C1 segment of cervical spinal cord (tissue), 14 donors: ENCODE measurements at regions not wholly inside any gene's neighbourhood (a gene's known extent, or its start where the extent isn't known, plus 50 kb on each side); places are given as distances from the start of the nearest gene placed in this dataset.
"Not testable (repeated sequence)": the region's sequence is repeated elsewhere in the genome, so short reads cannot be mapped to it uniquely, and the experiment has no call there.

Source experiments
- DNase-seq, 14 donors: peaks; one replicate each; lab custom pipeline; 2025; lab: John Stamatoyannopoulos, UW

DNA sequence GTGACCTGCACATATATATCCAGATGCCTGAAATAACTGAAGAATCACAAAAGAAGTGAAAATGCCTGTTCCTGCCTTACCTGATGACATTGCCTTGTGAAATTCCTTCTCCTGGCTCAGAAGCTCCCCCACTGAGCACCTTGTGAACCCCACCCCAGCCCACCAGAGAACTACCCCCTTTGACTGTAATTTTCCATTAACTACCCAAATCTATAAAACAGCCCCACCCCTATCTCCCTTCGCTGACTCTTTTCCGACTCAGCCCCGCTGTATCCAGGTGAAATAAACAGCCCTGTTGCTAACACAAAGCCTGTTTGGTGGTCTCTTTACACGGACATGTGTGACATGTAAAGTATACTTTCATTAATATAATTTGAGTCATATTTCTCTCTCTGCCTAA, 320.3 kb upstream of the TECRL start:
- DNase-seq = no peak

DNA sequence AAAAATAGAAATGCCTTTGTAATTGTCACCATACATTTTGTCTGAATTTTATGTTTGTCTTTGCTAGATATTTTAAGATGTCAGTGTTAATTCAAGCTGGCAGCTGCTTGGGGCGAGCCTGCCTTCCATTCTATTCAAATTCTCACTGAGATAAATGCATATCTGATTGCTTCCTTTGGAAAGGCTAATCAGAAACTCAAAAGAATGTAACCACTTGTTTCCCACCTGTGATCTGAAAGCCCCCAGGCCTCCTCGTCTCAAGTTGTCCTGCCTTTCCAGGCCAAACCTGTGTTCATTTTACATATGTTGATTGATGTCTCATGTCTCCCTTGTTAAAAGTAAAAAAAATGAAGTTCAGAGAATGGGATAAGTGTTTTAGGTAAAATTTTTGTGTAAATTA, 318.7 kb upstream of the TECRL start:
- no peak for DNase-seq

DNA sequence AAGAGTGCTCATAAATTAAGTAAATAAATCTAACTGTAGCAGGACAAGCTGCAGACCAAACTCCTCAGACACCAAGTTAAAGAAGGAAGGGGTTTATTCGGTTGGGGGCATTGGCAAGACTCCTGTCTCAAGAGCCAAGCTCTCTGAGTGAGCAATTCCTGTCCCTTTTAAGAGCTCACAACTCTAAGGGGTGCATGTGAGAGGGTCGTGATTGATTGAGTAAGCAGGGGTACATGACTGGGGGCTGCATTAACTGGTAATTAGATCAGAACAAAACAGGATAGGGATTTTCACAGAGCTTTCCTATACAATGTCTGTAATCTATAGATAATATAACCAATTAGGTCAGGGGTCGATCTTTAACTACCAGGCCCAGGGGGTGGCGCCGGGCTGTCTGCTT, 318.1 kb upstream of the TECRL start:
- not testable (repeated sequence) for DNase-seq

DNA sequence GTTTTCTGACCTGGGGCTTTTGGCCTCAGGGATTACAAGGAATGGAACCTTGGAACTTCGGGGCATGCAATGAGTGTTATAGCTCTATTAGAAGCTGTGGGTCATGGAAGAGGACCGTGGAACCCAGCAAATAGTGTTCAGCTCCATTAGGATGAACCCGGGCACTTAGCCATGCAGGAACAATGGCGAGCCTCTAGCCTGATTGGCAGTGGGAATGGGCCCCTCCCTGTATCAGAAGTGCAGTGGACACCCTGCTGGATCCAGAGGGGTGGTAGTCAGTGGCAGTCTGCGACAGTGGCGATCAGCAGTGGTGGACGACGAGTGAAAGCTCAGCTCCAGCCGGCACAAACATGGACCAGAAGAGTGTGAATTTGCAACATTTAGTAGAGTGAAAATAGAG, 315.4 kb upstream of the TECRL start:
- no peak for DNase-seq

DNA sequence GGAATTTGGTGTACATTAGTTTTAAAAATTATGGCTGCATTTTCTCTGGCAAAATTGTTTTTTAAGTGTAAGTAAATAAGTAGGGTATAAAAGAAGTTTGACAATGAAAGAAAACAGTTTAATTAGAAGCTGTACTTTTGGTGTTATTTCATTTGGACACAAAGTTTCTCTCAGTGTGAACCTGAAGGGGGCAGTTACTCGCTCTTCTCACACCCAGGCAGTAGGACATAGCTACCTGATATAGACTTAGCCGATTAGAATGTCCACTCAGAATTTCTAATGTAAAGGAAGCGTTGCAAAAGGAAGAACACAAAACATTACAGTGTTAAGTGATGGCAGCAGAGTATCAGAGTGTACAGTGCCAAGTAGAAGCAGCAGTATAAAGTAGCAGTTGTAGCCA, 311.9 kb upstream of the TECRL start:
- DNase-seq = no peak

DNA sequence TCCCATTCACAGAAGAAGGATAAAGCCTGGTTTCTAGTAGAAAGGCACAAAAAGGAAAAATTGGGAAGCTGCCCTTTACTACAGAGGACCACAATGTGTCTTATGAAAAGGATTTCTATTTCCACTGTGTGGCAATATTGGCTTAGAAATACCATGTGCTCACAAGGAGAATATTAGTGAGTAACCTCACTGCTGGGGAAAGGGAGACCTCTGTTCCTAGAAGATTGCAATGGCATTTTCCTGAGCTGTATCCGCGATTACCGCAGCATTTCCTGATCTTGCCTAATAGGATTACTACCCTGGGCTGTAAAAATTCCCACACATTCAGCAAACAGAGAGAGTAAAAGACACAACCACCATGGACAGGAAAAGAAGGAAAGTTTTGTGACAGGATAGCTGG, 308.8 kb upstream of the TECRL start:
- DNase-seq = no peak

DNA sequence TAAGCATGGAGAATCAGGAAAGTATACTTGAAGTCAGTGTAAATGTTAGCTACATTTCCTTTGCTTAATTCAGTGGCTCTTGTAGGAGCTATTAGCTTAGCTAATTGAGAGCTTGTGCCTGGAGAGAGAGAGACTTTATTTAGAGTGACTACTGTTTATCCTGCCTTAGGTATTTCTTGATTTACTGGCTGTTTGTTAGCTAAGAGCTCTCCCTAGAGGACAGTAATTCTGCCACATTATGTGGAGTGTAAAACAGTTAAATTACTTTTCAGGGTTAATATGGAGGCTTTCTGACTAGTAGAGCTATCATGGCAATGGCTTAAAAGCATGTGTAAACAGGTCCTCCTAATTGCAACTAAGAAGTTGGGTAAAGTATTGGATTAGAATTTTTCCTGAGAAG, 306.5 kb upstream of the TECRL start:
- DNase-seq = no peak

DNA sequence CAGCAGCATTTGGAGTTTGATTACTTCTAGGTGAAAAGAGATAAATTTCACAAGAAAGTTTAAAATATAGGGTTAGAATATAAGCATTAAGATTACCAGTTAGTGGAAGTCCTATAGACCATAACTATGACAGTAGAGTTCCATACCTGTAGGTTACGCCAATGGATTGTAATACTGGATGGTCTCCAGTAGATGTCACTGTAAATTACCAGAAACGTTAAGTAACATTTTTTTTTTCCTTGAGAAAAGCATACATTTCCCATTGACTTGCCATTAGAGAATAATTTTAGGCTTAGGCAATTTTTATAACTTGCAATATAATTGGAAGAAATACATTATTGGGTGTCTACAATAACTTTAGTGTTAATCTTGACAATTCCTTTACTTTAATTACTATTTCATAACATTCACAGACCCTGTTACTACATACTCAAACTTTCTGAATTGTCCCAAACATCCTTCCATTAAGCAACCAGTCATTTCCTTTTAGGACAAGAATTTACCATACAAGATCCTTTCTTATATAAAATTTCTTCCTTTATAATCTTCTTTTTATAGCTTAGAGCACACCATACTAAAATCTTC, 304.1 kb upstream of the TECRL start:
- DNase-seq = no peak

DNA sequence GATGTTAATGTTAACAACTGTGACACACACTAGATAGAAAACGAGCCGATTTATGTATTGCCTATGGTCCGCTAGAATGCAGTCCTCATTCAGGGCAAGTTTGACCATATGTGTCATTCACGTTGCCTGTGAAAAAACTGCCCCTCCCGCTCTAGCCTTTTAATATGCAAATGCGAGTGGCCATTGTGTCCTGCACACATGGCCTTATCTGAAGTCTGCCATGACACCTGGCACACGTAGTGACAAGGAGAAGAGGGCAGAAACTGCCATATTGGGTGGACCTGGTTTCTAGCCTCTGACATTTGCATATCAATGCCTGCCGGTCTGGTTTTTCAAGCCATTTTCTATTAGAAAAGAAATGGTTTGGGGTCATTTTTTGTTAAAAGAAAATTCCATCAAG, 303.3 kb upstream of the TECRL start:
- no peak for DNase-seq

DNA sequence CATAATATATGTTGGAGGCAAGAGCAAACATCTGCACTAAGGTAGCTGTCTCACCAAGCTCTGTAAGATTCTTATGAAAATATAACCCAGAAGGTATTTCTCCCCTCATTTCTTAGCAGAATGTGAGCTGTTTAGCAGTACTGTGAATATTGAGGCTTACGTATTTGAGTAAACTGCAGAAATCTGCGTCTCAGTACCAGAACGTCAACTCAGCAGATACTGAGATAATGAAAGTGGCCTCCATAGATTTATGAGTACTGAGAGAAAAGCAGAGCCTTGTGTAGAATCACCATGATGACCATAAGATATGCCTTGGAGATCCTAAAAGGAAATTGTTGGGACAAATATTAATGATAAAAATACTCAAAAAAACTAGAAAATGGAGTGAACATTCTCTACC, 296.7 kb upstream of the TECRL start:
- no peak for DNase-seq

DNA sequence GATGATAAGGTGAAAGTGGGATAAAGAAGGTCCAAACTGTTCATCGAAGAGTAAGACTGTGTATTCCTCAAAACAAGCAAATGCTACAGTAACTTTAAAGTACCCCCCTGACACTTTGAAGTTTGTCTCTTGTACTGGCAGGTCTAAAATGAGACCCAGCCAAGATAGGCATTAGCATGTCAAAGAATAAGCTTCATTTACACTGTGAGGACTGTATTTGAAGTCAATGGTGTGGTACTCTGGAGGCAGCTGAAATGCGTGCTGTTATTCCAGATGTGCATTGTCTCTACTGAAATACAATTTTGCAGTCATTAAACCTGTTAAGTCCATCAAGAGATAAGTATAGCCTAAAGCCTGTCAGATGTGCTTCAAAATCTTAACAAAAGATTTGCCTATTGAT, 288.9 kb upstream of the TECRL start:
- DNase-seq = no peak

DNA sequence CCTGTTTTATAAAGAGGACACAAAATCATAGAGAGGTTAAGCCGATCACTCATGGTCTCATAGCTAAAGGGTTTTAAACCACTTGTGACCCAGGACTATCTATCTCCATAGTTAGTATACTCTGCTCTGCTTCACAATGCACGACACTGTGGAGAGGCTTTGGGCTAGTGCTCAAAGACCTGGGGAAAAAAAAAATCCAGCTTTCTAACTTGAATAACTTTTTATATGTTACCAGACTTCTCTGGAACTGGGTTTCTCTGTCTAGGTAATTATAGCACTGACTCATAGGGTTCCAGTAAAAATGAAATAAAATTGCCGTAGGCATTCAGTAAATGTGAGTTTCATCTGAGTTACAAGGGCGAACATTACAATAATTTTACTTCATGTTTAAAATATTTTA, 273.7 kb upstream of the TECRL start:
- no peak for DNase-seq

DNA sequence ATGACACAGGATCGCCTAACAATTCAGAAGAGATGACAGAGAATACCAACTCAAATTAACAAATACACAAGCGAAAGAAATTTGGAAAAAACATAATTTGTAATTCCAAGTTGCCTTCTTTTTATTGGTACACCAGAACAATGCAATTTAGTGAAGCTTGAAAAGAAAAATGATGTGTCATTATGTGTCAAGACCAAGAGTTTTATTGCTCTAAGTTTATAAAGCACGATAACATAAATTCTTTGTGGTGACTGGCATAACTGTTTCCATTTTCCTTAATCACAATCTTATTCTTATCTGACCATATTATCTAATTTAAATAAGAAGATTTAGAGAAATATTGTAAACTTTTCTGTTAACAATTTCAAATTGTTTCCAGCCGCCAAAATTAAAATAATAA, 273.2 kb upstream of the TECRL start:
- DNase-seq = no peak

DNA sequence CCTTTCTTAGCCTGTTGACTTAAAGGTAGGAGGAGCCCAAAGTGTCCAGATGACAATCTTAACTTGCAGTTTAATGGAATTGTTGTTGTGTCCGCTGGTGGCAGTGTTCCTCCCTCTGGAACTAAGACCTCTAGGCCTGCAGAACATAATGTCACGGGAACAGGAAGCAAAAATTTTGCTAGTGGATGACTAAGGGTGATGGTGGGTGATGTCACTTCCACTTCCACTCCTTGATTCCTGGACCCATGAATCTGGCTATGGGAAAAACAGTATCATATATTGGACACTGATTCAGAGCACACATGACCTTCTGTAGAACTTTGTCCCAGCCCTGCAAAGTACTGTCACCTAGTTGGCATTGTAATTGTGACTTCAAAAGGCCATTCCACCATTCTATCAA, 263.9 kb upstream of the TECRL start:
- not testable (repeated sequence) for DNase-seq

DNA sequence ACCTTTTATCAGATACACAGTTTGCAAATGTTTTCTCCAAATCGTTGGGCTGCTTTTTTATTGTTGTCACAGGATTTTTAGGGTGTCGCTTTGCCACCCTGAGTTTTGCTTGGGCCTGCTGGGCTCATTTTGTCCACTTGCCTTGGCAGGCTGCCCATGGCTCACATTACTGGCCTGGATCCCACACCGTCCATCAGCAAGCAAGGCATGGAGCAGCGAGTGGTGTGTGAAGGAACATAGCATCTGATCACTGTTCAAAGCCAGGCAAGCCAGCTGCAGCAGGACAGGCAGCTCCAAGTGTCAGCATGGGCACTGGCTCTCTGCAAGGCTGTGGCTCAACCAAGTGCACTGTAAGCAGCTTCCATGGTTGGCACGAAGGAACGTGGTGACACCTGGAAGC, 261.4 kb upstream of the TECRL start:
- no peak for DNase-seq

DNA sequence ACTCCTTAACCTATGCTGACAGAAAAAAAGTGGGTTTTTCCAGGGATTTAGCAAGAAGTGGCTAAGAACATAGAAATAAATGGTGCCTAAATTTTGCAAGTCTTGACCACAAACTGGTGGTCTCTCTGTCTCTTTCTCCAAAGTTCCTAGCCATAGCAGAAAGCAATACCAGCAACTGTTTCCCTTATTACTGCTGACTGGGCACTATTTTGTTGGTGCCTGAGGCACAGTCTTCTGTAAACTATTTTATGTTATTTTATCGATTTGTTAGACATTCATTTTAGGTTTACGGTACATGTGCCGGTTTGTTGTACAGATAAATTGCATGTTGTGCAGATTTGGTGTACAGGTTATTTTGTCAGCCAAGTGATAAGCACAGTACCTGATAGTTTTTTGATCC, 234.6 kb upstream of the TECRL start:
- no peak for DNase-seq

DNA sequence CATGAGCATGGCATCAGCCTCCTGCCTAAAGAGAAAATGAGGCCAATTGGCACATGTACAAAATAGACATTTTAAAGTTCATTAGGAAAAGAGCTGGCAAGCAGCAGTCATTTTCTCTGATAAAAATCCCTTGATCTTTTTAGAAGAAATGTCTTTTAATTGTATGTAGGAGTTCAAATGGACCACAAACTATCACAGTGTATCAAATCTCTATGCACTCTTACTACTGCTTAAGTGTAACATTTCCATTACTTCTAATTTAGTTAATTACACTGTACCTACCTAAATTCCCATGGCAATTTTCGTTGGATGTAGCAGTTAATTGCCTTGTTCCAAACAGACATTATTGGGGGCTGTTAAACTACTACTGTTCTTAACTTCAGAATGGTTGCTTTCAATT, 233.7 kb upstream of the TECRL start:
- no peak for DNase-seq

DNA sequence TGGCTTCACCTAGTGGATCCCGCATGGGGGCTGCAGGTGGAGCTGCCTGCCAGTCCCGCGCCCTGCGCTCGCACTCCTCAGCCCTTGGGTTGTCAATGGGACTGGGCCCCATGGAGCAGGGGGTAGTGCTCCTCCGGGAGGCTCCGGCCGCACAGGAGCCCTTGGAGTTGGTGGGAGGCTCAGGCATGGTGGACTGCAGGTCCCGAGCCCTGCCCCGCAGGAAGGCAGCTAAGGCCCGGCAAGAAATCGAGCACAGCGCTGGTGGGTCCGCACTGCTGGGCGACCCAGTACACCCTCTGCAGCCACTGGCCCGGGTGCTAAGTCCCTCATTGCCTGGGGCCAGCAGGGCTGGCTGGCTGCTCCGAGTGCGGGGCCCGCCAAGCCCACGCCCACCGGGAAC, 231.2 kb upstream of the TECRL start:
- not testable (repeated sequence) for DNase-seq

DNA sequence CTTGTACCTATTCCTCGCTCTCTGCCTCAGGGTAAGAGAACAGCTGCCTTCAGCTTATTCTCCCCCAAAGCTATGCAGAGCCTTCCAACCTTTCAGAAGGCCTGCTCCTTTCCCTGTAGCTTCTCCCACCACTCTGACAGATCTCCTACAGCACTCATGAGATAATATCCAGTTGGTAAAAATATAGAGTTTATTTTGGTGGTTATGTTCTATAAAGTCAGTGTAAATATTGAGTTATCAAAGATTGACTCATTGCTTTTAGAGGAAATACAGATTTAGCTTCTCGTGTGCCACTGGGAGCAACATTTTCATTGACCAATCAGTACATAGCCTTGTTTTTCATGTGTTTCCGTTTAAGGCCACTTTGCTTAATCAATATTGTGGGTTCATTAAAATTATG, 216.2 kb upstream of the TECRL start:
- DNase-seq = no peak

DNA sequence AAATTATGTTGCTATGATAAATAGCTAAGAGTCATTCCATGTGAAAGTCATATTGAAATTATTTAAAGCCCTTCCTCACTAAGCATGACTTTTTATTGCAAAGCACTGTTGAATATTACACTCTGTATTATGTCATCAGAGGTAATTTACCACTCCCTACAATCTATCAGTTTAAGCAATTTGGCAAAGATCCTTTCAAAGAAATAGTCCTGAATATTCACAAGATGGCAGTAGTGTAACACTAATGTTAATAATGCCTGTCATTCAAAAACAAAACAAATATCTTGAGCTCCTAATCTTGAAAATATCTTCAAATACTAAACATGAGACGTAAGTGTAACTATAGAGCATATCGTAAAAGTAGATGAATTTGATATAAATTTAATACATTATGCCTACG, 208.6 kb upstream of the TECRL start:
- no peak for DNase-seq

DNA sequence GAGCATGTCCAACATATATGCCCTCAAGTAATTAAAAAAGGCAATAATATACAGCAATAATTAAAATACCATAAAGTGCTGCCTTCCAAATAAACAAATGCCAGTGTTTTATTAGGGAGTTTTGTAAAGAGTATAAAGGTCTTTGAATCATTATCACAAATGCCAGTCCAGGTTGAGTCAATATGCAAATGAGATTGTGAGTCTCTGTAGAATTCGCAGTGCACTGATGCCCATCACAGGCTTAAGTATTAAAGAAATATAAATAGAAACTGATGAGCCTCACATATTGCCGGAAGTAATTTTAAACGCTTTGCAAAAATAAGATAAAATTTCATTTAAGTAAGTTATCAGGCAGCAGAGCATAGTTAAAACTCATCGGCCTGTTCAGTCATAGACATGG, 205.0 kb upstream of the TECRL start:
- DNase-seq = no peak

DNA sequence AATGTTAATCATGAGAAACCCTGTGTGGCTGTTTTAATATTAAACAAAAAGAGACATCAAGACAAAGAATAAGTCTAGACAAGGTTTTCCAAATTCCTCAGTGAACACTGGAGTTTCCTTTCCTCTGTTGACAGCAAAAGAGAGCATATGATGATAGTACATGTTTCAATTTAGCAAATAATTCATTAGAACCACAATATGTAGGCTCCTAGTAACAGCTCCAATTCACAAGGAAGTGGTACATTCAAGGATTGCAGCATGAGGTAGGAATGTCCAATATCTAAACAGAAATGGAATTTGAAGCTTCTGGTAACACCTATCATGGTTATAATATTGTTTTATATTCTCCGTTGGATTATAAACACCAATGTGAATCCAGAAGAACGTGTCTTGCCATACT, 203.8 kb upstream of the TECRL start:
- DNase-seq = no peak

DNA sequence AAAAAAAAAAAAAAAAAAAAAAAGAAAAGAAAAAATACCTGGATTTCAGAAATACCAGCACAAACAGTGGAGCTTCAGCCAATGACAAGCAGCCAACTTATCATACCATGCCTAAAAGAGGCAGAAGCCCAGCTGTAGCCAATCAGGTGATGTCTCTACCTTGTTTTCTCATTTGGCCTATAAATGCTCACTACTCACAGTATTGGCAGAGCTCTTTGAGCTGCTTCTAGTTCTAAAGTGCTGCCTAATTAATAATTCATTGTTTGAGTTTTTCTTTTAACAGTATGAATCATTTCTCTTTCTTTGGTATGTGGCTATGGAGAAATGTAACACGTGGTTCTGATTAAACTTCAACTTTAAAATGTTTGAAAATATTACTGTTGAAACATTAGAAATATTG, 188.8 kb upstream of the TECRL start:
- no peak for DNase-seq

DNA sequence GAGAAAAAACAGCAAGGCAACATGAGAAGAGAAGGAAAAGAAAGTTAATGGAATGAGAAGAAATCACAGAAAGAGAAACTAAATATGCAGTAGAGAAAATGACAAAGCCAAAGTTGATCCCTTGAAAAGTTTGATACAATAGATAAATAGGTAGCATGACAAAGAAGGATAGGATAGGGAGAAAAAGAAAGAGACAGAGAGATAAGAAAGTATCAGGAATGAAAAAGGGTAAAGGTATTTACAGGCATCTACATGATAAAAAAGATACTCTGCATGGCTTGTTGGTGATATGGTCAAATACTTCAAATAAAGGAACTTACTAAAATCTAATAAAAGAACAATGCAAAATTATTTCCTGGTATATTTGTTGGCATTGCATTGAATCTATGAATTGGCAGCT, 185.5 kb upstream of the TECRL start:
- DNase-seq = no peak

DNA sequence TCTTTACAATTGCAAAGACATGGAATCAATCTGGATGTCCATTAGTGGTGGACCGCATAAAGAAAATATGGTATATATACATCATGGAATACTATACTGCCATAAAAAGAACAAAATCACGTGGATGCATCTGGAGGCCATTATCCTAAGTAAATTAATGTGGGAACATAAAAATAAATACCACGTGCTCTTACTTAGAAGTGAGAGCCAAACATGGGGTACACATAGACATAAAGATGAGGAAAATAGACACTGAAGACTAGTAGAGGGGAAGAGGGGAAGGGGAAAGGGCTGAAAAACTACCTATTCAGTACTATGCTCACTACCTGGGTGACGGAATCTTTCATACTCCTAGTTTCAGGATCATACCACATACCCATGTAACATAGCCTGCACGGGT, 179.3 kb upstream of the TECRL start:
- no peak for DNase-seq
